ENCODE measurements at regions not wholly inside any gene's neighbourhood (a gene's known extent, or its start where the extent isn't known, plus 50 kb on each side); places are given as distances from the start of the nearest gene placed in this dataset.

- DNase-seq = no peak
Observed at GRCh38 chr2:105590780-105591660, 153.7 kb upstream of the NCK2 start.

- no peak for DNase-seq
Observed at GRCh38 chr2:105588581-105588980, 156.1 kb upstream of the NCK2 start.

- DNase-seq = no peak
Observed at GRCh38 chr2:105587637-105588036, 157.1 kb upstream of the NCK2 start.

- DNase-seq = no peak
Observed at GRCh38 chr2:105584435-105585010, 160.2 kb upstream of the NCK2 start.

DNA sequence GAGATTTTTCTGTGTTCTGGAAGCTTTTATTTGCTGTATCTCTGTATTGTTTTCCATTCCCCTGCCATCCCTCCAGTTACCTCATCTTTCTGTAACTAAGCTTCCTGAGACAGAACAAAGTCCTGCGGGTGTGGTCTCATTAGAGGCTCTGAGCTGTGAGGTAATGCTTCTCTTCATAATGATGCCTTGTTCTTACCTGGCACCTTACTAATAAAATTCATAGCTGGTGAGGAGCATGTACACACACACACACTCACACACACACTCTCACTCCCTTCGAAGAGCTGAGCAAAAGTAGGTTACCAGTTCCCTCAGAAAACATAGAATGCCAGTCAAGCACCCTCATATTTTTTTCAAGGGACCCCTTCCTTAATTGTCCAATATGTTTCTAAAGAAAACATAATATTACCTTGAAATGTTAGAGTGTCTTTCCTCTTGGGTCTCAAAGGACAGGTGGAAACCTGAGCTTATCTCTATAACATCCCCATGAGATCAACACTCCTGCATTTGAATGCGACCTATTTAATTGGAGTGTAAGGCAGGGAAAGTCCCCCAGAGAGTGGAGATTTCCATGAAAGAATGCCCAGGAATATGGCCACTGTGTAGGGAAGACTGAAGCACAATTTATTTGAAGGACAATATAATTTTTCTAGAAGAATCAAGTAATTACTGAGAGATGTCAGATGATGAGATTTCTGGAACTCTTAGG is 161.6 kb upstream of the NCK2 start:
- DNase-seq = no peak

DNA sequence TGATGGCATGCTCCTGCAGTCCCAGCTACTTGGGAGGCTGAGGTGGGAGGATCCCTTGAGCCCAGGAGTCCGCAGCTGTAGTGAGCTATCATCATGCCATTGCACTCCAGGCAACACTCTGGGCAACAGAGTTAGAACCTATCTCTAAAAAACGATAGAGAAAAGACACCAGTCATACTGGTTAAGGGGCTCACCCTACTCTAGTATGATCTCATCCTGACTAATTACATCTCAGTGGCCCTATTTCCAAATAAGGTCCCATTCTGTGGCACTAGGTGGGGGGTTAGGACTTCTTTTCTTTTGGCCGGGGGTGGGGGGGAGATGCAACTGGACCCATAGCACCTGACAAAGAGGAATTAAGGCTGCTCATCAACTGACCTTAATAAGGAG is 163.2 kb upstream of the NCK2 start:
- no peak for DNase-seq

DNA sequence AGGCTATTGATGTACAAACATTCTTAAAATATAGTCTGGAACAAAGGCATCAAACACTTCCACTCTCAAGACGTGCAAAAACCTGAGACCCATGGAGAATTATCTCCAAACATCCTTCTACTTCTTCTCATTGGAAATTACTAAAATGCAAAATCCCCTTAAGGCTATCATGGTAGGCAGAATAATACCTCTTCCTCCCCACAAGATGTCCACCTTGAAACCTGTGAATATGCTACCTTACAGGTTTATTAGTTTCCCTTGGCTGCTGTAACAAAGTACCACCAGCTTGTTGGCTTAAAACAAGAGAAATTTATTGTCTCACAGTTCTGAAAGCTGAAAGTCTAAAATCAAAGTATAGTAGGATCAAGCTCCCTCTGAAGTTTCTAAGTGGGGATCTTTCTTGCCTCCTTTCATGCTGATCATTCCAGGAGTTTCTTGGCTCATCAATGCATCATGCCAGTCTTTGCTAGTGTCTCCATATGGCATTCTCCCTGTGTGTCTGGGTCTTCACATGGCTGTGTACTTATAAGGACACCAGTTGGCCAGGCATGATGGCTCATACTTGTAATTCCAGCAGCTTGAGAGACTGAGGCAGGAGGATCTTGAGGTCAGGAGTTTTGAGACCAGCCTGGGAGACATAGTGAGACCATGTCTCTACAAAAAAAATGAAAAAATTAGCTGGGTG is 163.7 kb upstream of the NCK2 start:
- no peak for DNase-seq

- no peak for DNase-seq
Observed at GRCh38 chr2:105580216-105580615, 164.5 kb upstream of the NCK2 start.

DNA sequence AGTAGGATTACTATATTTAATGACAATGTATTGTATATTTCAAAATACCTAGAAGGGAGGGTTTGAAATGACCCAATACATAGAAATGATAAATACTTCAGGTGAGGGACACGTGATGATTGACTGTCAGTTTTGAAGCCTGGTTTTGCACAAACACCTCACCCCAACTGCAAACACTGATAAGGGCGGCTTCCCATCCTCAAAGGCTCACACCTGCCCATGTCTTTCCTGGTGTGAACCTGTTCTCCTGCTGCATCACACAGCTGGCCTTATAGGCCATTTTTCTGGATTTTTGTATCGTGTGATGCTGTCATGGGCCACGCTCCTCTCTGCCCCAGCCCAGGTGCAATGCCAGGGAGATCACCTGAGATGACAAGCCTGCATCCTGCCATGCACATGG is 166.5 kb upstream of the NCK2 start:
- DNase-seq = no peak

DNA sequence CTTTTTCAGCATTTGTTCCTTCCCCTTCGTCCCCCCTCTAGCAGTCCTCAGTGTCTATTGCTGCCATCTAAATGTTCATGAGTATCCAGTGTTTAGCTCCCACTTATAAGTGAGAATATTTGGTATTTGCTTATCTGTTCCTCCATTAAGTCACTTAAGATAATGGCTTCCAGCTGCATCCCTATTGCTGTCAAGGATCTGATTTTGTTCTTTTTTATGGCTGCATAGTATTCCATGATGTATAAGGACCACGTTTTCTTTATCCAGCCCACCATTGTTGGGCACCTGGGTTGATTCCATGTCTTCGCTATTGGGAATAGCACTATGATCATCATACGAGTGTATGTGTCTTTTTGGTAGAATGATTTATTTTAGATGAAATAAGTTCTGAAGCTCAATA is 166.9 kb upstream of the NCK2 start:
- DNase-seq = no peak

GRCh38 chr2:105576440-105577241 is 168.1 kb upstream of the NCK2 start:
- DNase-seq = peak; percentile 62

DNA sequence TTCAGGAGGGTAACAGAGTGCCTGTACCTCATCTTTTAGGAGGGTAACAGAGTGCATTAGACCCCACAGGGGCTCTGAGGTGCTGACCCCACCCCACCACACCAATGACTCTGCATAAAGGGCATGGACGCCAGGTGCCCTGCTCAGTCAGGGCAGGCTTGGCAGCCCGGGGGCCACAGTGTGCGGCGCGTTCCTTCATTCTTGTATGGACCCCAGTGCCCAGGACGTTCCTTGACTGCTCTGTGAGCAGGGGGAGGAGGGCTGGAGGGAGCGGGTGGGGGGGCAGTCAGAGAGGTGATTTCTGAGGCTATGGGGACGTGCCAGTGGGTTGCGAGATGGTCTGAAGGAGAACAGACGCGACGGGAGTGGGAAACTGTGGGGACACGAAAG is 168.7 kb upstream of the NCK2 start:
- DNase-seq = no peak

DNA sequence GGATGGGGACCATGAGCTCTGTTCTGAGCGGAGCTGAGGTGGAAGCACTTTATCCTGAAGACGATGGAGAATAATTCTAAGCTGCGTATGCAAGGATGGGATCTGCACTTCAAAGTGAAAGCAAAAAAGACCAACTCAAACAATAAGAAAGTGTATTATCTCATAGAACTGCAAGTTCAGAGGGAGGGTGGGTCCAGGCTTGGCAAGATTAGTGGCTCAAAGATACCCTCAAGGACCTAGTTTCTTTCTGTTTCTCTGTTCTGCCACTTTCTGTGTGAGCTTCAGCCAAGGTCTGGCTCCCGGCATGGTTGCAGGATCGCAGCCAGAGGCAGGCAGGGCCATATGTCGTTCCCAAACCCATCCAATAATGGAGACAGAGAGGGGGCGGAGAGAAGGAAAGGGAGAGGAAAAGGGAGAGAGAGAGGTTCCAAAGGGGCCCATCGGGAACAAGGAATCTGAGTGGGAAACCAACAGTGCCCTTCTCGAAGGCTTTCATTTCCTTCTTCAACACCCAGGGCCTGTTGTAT is 169.2 kb upstream of the NCK2 start:
- peak; percentile 47 for DNase-seq

GRCh38 chr2:105574796-105575344 is 169.8 kb upstream of the NCK2 start:
- DNase-seq = no peak

DNA sequence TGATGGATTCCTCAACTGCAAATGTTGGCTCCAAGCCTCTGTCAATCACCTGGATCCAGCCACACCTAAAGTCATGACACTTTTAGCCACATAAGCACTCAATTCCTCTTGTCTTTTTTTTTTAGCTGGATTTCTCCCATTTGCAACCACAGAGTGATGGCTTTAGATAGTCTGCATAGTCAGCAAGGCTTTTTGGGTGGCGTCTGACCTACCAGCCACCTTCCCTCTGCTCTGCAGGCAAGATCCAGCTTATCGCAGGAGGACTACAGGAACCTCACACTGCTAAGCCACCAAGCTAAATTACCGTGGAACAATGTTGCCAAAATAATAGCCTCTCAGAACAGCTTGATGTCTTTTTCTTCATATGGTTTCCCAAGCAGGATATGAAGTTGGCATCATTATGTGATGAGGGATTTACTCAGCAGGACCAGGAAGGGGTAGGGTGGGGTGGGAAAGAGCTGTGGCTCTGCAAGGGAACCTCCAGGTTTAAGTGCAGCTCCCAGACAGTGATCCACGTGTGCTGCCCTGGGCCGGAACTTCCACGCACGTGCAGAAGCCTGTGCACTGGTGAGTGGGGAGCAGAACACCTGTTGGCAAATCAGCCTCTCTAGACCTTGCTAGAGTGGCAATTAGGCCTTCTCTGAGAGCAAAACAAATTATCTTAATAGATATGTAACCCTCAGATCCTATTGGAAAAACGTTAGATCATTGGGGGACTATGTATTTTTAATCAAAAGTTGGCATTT is 170.6 kb upstream of the NCK2 start:
- DNase-seq = no peak

DNA sequence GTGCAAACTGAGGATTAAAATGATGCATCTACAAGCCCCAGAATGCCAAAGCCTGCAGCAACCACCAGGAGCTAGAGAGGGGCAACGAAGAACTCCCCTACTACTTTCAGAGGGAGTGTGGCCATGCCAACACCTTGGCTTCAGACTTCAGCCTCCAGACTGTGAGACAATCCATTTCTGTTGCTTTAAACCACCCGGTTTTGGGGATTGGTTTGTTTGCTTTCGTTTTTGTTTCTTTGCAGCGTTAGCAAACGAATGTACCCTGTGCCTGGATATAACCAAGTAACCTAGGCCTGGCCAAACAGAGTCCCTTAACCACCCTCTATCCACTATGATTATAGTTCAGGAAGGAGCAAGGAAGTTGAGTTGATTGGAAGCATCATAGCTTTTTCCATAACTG is 171.2 kb upstream of the NCK2 start:
- DNase-seq = no peak

- DNase-seq = no peak
Observed at GRCh38 chr2:105571445-105571987, 172.7 kb upstream of the FHL2 start.

GRCh38 chr2:105570757-105571156 is 171.9 kb upstream of the FHL2 start:
- DNase-seq = no peak

DNA sequence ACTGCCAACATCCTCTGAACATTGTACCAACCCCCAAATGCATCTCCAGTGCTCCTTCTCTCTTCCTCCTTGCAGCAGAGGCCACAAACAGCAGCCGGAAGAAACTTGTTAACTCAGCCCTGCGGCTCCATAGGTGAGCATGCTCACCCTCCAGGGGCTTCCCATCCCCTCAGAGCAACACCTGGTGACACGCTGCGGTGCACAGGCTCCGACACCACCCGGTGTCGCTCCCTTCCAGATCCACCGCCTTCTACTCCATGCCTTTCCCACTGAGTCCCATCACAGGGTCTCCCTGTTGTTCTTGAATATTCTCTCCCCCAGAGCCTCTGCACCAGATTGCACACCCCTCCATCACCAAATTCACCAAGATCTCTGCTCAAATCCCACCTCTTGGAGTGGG is 171.5 kb upstream of the FHL2 start:
- no peak for DNase-seq

DNA sequence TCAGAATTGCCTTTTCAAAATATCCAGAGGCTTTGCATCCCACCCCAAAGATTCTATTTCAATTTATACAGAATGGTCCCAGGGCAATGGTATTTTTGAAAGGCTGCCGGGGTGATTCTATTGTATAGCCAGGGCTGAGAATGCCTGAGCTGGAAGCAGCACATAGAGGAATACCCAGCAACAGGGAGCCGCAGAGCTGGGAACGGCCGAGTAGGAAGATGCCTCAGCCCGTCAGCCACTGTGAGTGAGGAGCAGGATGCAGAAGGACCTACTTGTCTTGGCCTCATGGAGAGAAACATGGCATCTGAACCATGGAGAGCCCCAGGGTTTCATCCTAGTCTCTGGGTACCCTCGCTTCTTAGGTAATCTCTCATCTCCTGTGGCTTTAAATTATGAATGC is 170.8 kb upstream of the FHL2 start:
- no peak for DNase-seq

GRCh38 chr2:105567996-105568494 is 169.2 kb upstream of the FHL2 start:
- DNase-seq = no peak
